Fibroblast of lung (primary cell): ENCODE measurements at regions not wholly inside any gene's neighbourhood (a gene's known extent, or its start where the extent isn't known, plus 50 kb on each side); places are given as distances from the start of the nearest gene placed in this dataset.

Experiments used
- DNase-seq, 2 donors: peaks; one replicate each; pipeline versions ENCODE4 v3.0.0 to v3.0.0-alpha.2; 2010; ENCODE audit warnings: low read depth in 2 of 2
- H2AFZ ChIP-seq: 2 replicates; pipeline ENCODE4 v1.5.1; 2012; ENCODE audit warnings: low read length, control low read depth, inconsistent platforms
- H3K27ac ChIP-seq: 2 replicates; pipeline ENCODE4 v1.5.1; 2011; ENCODE audit warnings: low read length, control low read depth; ENCODE audit not compliant: insufficient read depth
- H3K27me3 ChIP-seq: 2 replicates; pipeline ENCODE4 v1.5.1; 2011; ENCODE audit warnings: mild to moderate bottlenecking, low read length; ENCODE audit not compliant: control insufficient read depth, insufficient read depth
- H3K36me3 ChIP-seq: 2 replicates; pipeline ENCODE4 v1.5.1; 2011; ENCODE audit warnings: low read length; ENCODE audit not compliant: control insufficient read depth, insufficient read depth
- H3K4me1 ChIP-seq: 2 replicates; pipeline ENCODE4 v1.5.1; 2011; ENCODE audit warnings: low read length; ENCODE audit not compliant: control insufficient read depth, insufficient read depth; ENCODE audit errors: extremely low read depth
- H3K4me2 ChIP-seq: 2 replicates; pipeline ENCODE4 v1.5.1; 2011; ENCODE audit warnings: low read length, control low read depth; ENCODE audit not compliant: insufficient read depth; ENCODE audit errors: extremely low read depth
- H3K4me3 ChIP-seq, 4 experiments: fragments of 200-600 bp in 1 of 4; sonication (generic) in 1 of 4; replicated peaks in 1 of 4; 2 replicates each; pipeline ENCODE4 v1.5.1; 2011 to 2016; ENCODE audit warnings: low read length in 4 of 4, low read depth in 3 of 4, mild to moderate bottlenecking in 3 of 4, control low read depth in 2 of 4, inconsistent platforms in 1 of 4, mixed read lengths in 1 of 4; ENCODE audit not compliant: insufficient read depth in 1 of 4; ENCODE audit errors: control extremely low read depth in 1 of 4
- H3K79me2 ChIP-seq: 2 replicates; pipeline ENCODE4 v1.5.1; 2012; ENCODE audit warnings: mild to moderate bottlenecking, low read length, inconsistent platforms; ENCODE audit not compliant: control insufficient read depth, insufficient read depth
- H3K9ac ChIP-seq: 2 replicates; pipeline ENCODE4 v1.5.1; 2011; ENCODE audit warnings: mild to moderate bottlenecking, low read length, control low read depth; ENCODE audit not compliant: insufficient read depth
- H3K9me3 ChIP-seq: 2 replicates; pipeline ENCODE4 v1.5.1; 2012; ENCODE audit warnings: low read depth, low read length; ENCODE audit not compliant: control insufficient read depth, insufficient read depth
- H4K20me1 ChIP-seq: 2 replicates; pipeline ENCODE4 v1.5.1; 2011; ENCODE audit warnings: low read length; ENCODE audit not compliant: control insufficient read depth, insufficient read depth; ENCODE audit errors: extremely low read depth
- CTCF ChIP-seq, 2 donors: IDR thresholded peaks in 1 of 2; conservative IDR thresholded peaks in 1 of 2; 1 replicate in 1 of 2; 2 replicates in 1 of 2; pipeline ENCODE4 v1.5.1; 2011 to 2012; ENCODE audit warnings: low read length in 2 of 2, control low read depth in 1 of 2, inconsistent platforms in 1 of 2, low read depth in 1 of 2, mild to moderate bottlenecking in 1 of 2
- EZH2 ChIP-seq: IDR thresholded peaks from 2 replicates; pipeline ENCODE4 v1.5.1; 2012; ENCODE audit warnings: low read length, control low read depth, mild to moderate bottlenecking; ENCODE audit errors: missing control alignments

GRCh38 chr5:36396640-36397039 is 94.9 kb upstream of the RANBP3L start:
- peak; percentile 53 to 73 for DNase-seq

GRCh38 chr5:36397901-36398536 is 96.3 kb upstream of the RANBP3L start:
- Histone ChIP-seq H3K27ac (no peak overlapping the region), H3K79me2 (no peaks in the 10 kb centered on the region), H3K9ac (no peak overlapping the region), H3K4me1 (peaks cover 4% of the 10 kb centered on the region), H3K4me3 (no peak overlapping the region), H3K27me3 (no peaks in the 10 kb centered on the region), H3K9me3 (no peaks in the 10 kb centered on the region), H3K36me3 (no peaks in the 10 kb centered on the region), H2AFZ (no peak overlapping the region), H3K4me2 (no peak overlapping the region), H4K20me1 (no peaks in the 10 kb centered on the region)
- peak; percentile 67 to 71 for DNase-seq
- TF ChIP-seq CTCF (conservative IDR thresholded peaks at IDR 0.05 in 1 of 2, IDR thresholded peaks at IDR 0.05 in 1 of 2; ENCODE audit: low read depth in 1 of 2, low read length in 2 of 2) (peak; percentile 13 to 45), EZH2 (no peak)

More at GRCh38 chr5:36396640-36397039, 94.9 kb upstream of the RANBP3L start:
- Histone ChIP-seq H2AFZ (no peak overlapping the region), H3K36me3 (no peaks in the 10 kb centered on the region), H3K27ac (no peak overlapping the region), H3K4me3 (no peak overlapping the region), H3K4me1 (no peaks in the 10 kb centered on the region), H3K27me3 (no peaks in the 10 kb centered on the region), H4K20me1 (no peaks in the 10 kb centered on the region), H3K9me3 (no peaks in the 10 kb centered on the region), H3K79me2 (no peaks in the 10 kb centered on the region), H3K9ac (no peak overlapping the region), H3K4me2 (no peak overlapping the region)
- TF ChIP-seq CTCF (conservative IDR thresholded peaks at IDR 0.05 in 1 of 2, IDR thresholded peaks at IDR 0.05 in 1 of 2; ENCODE audit: low read depth in 1 of 2, low read length in 2 of 2) (no peak), EZH2 (no peak)

DNA sequence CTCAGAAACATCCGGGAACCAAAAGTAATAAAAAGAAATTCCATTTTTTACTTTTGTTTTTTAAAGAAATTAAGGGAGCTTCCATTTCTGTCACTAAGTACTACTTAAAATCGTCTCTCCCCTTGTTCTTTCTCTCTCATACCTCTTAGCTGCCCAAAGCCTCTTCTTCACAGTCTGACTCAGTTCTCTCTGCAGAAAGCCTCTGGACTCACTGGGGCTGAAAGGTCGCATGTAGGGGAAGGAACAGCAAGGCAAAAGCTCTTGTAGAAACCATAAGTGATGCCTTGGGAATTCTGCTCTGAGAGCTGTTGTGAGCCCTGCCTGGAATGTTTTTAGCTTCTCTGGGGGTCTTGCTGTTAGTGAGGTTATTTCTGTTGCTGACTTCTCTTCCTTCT is 100.8 kb upstream of the RANBP3L start:
- Histone ChIP-seq H3K79me2 (no peaks in the 10 kb centered on the region), H3K27me3 (no peaks in the 10 kb centered on the region), H3K9ac (no peak overlapping the region), H3K9me3 (no peaks in the 10 kb centered on the region), H3K4me1 (peaks cover 13% of the 10 kb centered on the region), H2AFZ (no peak overlapping the region), H3K36me3 (no peaks in the 10 kb centered on the region), H3K4me3 (no peak overlapping the region), H3K4me2 (no peak overlapping the region), H4K20me1 (no peaks in the 10 kb centered on the region), H3K27ac (no peak overlapping the region)
- no peak for DNase-seq
- TF ChIP-seq EZH2, result no peak
- TF ChIP-seq CTCF (conservative IDR thresholded peaks at IDR 0.05 in 1 of 2, IDR thresholded peaks at IDR 0.05 in 1 of 2; ENCODE audit: low read depth in 1 of 2, low read length in 2 of 2), result no peak
